Stimulated activated CD8-positive, alpha-beta memory T cell treated with anti-CD3 and anti-CD28 coated beads, Interleukin-15, amount 100 ng/mL, for 24 hours (primary cell): ENCODE measurements at regions not wholly inside any gene's neighbourhood (a gene's known extent, or its start where the extent isn't known, plus 50 kb on each side); places are given as distances from the start of the nearest gene placed in this dataset.

Experiments
- DNase-seq: peaks from one replicate; pipeline ENCODE4 v3.0.0-alpha.2; 2020; ENCODE audit warnings: low read depth

- no peak for DNase-seq
Observed at GRCh38 chr2:204012072-204012653, 75.6 kb downstream of the ICOS start.

- no peak for DNase-seq
Observed at GRCh38 chr2:204015118-204015843, 78.7 kb downstream of the ICOS start.

- no peak for DNase-seq
Observed at GRCh38 chr2:204018717-204019116, 82.2 kb downstream of the ICOS start.

DNA sequence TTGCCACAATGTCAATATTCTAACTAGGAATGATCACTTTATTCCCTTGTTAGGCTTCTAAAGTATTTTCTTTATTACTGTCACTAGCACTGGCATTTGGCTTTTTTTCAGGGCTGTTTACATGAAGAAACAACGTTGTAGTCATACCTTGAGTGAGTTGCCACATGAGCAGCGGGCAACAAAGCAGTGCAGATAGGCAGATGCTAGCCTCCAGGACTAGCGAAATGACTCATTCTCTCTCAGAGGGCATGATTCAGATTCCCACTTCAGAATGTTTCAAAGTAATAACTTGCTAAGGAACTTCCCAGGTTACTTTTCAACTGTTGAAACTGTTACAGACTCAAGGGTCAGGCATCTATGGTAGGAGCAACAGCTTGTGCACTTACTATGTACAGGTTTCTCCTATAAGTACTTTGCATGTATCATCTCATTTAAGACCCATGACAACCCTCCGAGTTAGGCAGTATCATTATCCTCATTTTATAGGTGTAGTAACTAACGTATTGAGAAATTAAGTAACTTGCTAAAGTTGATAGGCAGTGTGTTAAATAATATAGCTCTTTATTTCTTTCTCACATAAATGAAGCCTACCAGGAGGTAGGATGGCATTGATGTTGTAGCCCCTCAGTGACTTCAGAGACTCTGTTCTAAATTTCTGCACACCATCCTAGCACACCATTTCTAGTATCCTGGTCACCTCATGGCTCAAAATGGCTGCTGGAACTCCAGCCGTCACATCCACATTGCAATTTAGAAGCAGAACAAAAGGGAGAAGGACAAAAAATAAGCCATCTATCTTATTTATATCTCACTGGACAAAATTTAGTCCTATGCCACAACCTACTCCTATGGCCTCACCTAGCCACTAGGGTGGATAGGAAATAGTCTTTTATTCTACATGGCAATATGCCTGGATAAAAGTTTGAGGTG is 83.3 kb downstream of the ICOS start:
- no peak for DNase-seq

DNA sequence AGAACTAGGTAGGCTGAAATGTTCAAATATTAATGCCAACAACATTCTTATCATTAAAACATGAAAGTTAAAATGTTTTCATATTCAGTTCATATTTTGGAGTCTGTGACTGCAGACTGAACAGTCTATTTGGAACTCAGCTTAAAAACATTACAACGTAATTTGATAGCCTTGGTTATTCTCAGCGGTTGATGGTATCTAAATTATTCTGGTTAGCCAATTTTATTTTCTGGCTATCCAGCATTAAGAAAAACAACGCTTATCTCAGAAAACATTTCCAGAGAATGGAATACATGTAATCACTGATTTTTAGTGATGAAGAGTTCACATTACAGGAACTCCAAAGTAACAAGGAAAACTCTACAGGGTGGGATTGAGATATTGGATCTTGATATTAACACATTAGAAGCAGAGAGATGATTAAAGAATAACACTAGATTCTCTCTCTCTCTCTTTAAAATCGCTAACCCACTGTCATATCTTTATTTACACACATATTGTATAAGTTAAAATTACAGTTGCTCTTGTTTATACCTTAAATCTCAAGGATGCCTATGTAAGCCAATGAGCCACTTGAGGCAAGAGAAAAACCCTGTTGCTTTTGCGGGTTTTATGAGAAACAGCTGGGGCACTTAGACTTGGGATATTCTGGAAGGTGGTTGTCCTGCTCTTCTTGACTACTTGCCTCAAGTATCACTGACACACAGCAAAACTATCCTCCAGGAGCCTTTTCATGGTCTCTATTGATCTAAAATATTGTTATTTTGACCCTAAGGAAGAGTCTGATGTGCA is 84.9 kb downstream of the ICOS start:
- no peak for DNase-seq

DNA sequence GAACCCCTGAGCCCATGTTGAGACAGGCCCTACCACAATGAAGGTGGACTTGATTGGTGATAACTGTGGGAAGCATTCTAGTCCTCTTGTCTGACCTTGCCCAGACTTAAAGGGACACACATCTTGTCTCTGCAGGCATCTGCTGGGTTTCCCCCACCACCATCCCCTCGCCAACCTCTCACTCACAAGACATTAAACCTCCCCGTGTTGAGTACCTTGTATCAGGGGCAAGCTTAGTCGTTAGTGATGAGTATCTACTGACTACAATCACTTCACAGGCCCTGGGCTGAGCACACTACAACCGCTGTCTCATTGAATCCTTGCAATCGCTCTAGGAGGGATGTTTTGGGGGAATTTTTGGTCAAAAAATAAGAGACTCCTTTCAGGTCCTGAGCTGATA is 86.0 kb downstream of the ICOS start:
- DNase-seq, result no peak

GRCh38 chr2:204023088-204023487 is 86.5 kb downstream of the ICOS start:
- DNase-seq, result no peak

GRCh38 chr2:204024503-204024902 is 87.9 kb downstream of the ICOS start:
- DNase-seq, result no peak

DNA sequence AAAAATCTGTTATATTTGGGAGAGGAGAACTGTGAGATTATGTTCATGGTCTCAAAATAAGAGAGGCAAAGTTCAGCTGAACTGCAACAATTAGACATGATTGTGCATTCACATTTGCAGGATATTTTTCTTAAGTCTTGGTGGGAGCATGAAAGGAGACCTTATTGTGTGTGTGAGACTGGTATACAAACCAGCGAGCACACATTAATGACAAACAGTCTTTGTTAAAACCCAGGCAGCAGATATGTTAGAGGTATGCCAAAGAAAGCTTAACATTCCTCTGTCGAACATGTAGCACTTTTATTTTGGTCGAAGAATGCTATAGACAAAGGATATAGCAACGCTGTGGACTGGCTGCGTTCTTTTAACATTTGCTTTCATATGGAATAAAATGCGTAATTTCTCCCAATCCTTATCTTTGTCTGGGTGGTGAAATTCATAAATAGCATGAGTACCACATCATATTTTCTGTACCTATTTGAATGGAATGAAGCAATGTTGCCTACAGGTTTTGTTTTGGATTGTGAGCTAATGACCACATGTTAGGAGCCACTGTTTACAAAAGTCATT is 88.4 kb downstream of the ICOS start:
- no peak for DNase-seq

- no peak for DNase-seq
Observed at GRCh38 chr2:204026294-204026693, 89.7 kb downstream of the ICOS start.

- DNase-seq, result no peak
Observed at GRCh38 chr2:204027091-204027490, 90.5 kb downstream of the ICOS start.

DNA sequence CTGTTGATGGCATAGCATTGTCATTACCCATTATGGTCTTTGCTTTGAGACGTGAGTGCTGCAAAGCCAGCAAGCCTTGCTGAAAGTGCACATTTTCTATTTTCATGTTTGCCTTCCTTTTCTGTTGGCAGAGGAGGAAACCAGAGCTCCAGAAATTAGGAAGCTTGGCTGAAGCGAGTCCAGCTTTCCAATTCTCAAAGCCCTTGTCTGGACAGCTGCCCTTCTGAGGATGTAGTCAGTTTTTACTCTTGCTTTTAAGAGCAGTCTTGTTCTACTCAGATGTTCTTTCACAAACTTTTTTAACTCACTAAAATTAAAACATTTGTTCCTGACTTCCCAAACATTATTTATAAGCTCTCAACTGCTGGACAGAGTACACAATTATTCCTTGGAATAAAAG is 93.8 kb downstream of the ICOS start:
- DNase-seq, result no peak

GRCh38 chr2:204031056-204031455 is 94.5 kb downstream of the ICOS start:
- DNase-seq, result no peak

DNA sequence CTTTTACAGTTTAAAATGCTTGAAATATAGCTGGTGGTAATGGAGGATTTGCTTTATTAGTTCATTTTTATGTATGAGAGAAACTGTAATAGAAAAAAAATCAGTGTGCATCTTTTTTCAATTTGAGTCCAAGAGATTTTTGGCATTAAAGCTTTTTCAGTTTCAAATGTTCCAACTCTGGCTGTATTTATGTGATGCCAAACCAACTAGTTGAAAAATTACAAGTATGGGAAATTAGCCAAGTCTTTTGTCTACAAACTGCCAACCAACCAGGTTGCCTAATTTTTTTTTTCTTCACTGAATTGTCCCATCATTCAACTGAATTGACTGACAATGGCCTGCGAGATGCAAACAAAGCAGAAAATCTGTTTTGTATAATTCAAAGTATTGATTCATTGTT is 95.7 kb downstream of the ICOS start:
- no peak for DNase-seq

- no peak for DNase-seq
Observed at GRCh38 chr2:204033611-204034495, 97.3 kb downstream of the ICOS start.

DNA sequence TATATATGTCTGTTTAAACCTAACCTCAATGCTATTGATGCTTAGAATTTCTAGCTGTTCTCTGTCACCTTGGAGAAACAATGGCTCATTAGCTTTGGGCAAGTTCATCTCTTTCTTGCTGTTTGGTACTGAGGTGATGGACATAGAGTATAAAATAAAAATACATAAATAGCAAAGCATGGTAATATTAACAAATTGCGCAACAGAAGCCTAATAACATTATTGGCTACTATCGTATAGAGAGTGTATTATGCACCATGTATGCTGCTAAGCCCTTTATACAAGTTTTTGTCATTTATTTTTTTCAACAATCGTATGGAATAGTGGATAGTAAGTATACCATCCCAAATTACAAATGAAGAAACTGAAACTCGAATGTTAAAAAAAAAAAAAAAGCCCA is 100.1 kb downstream of the ICOS start:
- DNase-seq, result no peak

DNA sequence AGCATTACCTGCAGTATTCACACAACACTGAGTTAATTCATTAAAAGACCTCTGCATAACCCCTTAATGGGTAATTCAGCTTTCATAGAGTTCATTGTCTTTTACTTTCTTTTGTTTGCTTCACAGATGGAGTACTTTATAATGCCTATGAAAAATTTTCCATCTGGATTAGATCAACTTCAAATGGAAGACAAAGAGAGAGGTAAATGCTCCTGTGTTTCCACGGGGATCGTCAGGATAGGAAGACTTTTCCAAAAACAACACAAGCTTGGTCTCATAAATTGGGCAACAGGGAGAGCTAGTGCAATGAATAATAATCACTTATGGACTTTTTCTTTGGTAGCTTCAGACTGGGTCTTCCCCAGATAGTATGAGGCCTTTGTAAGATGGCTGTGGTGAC is 100.7 kb downstream of the ICOS start:
- no peak for DNase-seq

DNA sequence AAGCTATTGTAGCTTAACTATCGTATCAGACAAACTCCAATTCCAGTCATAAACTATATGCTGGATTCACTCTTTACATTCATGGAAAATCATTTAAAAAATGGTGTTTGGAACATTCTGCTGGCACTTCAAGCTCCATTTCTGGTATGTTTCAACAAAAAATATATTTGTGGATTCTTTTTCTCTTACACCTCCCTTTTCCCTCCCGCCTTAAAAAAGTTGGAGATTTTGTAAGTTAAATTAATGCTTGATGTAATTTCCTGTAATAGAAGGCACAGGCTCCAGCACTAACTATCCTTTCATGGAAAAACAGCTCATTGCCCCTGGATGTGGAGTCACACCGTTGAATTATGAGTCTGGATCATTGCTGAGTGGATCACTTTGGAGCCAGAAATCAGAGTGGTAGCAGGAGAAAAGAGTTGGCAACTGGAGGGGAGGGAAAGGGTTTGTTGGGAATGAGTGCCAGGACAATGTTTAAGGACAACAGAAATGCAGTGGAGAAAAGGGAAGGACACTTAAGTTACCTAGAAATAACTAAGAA is 102.8 kb downstream of the ICOS start:
- DNase-seq, result no peak

- DNase-seq, result no peak
Observed at GRCh38 chr2:204040016-204040415, 103.5 kb downstream of the ICOS start.

- no peak for DNase-seq
Observed at GRCh38 chr2:204042401-204042800, 105.8 kb downstream of the ICOS start.

DNA sequence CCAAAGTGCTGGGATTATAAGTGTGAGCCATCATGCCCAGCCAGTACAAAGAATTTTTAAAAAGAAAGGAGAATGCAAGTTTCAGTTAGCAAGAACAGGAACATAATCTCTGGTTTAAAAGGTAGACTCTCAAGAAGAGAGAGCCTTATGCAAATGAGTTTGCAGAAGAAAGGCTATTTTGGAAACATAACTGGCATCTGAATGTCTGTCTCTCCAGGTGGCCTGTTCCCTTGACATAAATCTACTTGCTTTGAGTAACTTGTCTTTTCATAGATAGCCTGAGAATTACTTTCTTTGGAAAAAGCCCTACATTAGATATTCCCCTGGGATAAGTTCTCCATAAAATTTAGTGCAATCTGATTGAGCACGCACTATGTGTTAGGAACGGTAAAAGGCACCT is 109.6 kb downstream of the ICOS start:
- no peak for DNase-seq
